OCI-LY7 (cell line): ENCODE measurements at regions not wholly inside any gene's neighbourhood (a gene's known extent, or its start where the extent isn't known, plus 50 kb on each side); places are given as distances from the start of the nearest gene placed in this dataset.

Source experiments
- EZH2phosphoT487 ChIP-seq: fragments of 200-600 bp; sonication (generic); IDR thresholded peaks from 2 replicates; pipeline ENCODE4 v1.6.1; 2018; ENCODE audit warnings: low read depth, borderline replicate concordance, mild to moderate bottlenecking, mixed run types, antibody characterized with exemption, low read length, moderate library complexity, mixed read lengths
- TF ChIP-seq, protein P1 (sequence below): fragments of 200-600 bp; sonication (generic); conservative IDR thresholded peaks from 2 replicates; pipeline ENCODE4 v1.5.1; 2014; ENCODE audit warnings: mild to moderate bottlenecking, antibody characterized with exemption, low read length, moderate library complexity, mixed read lengths

DNA sequence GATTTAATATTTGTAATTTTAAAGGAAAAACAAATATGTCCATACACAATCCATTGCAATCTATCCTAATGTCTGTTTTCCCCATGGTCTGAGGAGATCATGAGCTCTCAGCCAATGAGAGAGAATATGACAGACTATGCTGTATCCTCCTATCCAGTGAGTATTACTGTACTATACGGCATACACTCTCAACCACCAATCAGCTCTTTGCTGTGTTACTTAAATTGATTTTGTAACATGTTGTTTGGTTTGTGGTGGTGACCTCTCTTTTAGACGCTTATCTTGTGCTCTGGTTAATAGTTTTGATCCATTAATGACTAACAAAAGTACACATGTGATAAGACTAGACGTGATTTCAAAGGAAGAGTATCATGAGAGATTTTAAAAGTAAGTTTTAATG, 231.5 kb upstream of the FOXN3 start:
- TF ChIP-seq, protein P1, sequence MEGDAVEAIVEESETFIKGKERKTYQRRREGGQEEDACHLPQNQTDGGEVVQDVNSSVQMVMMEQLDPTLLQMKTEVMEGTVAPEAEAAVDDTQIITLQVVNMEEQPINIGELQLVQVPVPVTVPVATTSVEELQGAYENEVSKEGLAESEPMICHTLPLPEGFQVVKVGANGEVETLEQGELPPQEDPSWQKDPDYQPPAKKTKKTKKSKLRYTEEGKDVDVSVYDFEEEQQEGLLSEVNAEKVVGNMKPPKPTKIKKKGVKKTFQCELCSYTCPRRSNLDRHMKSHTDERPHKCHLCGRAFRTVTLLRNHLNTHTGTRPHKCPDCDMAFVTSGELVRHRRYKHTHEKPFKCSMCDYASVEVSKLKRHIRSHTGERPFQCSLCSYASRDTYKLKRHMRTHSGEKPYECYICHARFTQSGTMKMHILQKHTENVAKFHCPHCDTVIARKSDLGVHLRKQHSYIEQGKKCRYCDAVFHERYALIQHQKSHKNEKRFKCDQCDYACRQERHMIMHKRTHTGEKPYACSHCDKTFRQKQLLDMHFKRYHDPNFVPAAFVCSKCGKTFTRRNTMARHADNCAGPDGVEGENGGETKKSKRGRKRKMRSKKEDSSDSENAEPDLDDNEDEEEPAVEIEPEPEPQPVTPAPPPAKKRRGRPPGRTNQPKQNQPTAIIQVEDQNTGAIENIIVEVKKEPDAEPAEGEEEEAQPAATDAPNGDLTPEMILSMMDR = no peak
- TF ChIP-seq EZH2phosphoT487 = no peak
